ENCODE measurements at regions not wholly inside any gene's neighbourhood (a gene's known extent, or its start where the extent isn't known, plus 50 kb on each side); places are given as distances from the start of the nearest gene placed in this dataset.
"Not testable (repeated sequence)": the region's sequence is repeated elsewhere in the genome, so short reads cannot be mapped to it uniquely, and the experiment has no call there.

DNA sequence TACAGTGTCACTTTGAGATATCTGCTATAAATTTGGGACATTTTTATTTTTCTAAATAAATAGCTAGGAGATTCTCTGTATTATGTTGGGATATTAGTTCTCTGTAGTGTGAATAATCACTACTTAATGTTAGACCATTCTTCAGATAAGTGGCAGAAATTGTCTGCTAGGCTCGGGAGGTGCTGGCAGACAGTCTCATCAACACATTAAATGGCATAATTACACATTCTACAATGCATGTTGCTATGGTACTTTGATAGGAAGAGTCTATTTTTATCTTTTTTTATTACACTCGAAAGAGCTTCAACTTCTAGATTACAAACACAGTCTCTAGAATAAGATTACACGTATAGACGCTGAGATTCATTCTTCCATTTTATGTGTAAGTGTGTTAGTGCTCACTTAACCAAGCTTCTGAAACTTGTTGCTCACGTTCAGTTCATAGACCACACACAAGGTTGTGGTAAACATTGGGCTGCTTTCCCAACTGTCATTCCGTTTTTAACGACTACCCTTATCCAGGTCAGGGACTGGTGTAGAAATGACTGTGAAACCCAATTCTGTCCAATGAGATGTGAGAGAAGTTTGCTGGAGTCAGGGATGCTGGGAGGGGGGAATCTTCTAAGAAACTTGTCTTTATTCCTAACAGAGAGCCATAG is 78.6 kb downstream of the TPBG start:
- DNase-seq (ENCODE audit: low read depth) = no peak
- TF ChIP-seq, protein P1, sequence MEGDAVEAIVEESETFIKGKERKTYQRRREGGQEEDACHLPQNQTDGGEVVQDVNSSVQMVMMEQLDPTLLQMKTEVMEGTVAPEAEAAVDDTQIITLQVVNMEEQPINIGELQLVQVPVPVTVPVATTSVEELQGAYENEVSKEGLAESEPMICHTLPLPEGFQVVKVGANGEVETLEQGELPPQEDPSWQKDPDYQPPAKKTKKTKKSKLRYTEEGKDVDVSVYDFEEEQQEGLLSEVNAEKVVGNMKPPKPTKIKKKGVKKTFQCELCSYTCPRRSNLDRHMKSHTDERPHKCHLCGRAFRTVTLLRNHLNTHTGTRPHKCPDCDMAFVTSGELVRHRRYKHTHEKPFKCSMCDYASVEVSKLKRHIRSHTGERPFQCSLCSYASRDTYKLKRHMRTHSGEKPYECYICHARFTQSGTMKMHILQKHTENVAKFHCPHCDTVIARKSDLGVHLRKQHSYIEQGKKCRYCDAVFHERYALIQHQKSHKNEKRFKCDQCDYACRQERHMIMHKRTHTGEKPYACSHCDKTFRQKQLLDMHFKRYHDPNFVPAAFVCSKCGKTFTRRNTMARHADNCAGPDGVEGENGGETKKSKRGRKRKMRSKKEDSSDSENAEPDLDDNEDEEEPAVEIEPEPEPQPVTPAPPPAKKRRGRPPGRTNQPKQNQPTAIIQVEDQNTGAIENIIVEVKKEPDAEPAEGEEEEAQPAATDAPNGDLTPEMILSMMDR (IDR thresholded peaks at IDR 0.05; ENCODE audit: insufficient read depth, low read depth, low read length, missing control alignments) = no peak
- no peak overlapping the region for H3K4me3 ChIP-seq (ENCODE audit: low read length)

DNA sequence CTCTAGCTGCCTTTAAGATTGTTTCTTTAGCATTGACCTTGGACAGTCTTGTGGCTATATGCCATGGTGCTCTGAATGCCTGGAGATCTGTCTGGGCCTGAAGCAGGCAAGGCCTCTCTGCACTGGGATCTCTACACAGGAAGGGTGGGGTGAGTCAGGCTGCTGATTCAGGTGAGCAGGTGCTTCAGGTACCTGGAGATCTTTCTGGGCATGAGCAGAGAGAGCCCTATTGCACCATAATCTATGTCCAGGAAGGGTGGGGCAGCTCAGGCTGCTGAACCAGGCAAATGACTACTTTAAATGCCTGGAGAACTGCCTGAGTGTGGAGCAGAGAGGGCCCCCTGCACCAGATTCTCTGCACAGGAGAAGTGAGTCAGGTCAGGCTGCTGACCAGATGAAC is 94.5 kb downstream of the TPBG start:
- DNase-seq (ENCODE audit: low read depth) = peak; percentile 99
- no peak overlapping the region for H3K4me3 ChIP-seq (ENCODE audit: low read length)
- TF ChIP-seq, protein P1 (IDR thresholded peaks at IDR 0.05; ENCODE audit: insufficient read depth, low read depth, low read length, missing control alignments) = no peak

DNA sequence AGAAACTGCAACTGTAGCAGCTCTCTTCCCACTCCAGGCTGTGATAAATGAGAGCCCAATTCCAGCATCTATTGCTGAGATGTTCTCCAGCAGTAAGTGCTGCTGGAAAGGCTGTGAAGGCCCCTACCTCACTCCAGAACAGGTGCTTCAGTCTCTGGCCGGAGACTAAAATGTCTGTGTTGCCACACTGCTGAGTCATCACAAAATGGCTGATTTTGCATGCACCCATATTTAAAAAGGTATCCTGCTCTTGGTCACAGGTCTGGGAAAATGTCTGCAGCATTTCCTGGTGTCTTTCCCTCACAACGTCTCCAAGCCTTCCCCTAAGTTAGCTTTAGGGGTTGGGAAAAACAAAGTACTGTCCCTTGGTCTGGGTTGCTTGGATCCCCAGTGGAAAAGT is 95.1 kb downstream of the TPBG start:
- peak; percentile 32 for DNase-seq (ENCODE audit: low read depth)
- TF ChIP-seq, protein P1 (IDR thresholded peaks at IDR 0.05; ENCODE audit: insufficient read depth, low read depth, low read length, missing control alignments) = no peak
- H3K4me3 ChIP-seq (ENCODE audit: low read length) = no peak overlapping the region

DNA sequence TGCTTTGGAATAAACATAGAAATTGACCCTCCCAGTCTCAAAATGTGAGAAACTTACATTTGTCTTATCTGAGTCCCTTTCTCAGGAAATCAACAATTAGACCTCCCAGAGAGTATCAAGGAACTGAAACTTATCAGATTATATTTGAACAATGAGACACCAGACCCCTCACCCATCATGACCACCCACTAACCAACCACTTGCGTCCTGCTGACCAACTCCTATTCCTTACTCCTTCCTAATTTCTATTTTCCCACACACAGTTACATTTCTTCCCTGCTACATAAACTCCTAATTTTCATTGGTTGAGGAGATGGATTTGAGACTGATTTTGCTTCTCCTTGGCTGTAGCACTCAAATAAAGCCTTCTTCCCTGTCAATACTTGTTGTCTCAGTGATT is 97.9 kb downstream of the TPBG start:
- TF ChIP-seq, protein P1 (IDR thresholded peaks at IDR 0.05; ENCODE audit: insufficient read depth, low read depth, low read length, missing control alignments) = no peak
- H3K4me3 ChIP-seq (ENCODE audit: low read length) = no peak overlapping the region
- no peak for DNase-seq (ENCODE audit: low read depth)

DNA sequence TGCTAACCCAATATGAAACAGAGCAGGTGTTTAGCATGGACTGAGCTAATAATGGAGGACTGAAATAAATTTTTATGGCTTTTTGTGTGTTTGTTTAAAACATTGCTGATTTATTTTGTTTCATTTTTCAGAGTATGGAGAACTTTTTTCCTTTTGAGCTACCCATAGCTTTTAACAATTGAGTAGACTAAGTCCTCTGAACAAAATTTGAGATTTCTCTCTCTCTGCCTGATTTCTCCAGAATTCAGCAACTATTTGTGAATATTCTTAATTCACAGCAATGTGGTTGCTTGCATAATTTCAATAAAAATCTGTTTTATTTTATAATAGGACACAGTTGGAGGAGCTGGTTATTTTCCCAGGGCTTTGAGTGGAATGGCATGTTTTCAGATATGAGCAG is 103.7 kb downstream of the TPBG start:
- TF ChIP-seq, protein P1 (IDR thresholded peaks at IDR 0.05; ENCODE audit: insufficient read depth, low read depth, low read length, missing control alignments) = no peak
- H3K4me3 ChIP-seq (ENCODE audit: low read length) = no peak overlapping the region
- DNase-seq (ENCODE audit: low read depth) = no peak

DNA sequence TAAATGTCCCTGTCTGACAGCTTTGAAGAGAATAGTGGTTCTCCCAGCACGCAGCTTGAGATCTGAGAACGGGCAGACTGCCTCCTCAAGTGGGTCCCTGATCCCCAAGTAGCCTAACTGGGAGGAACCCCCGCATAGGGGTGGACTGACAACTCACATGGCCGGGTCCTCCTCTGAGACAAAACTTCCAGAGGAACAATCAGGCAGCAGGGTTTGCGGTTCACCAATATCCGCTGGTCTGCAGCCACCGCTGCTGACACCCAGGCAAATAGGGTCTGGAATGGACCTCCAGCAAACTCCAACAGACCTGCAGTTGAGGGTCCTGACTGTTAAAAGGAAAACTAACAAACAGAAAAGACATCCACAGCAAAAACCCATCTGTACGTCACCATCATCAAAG is 106.5 kb downstream of the TPBG start:
- not testable (repeated sequence) for DNase-seq (ENCODE audit: low read depth); H3K4me3 ChIP-seq (ENCODE audit: low read length)

DNA sequence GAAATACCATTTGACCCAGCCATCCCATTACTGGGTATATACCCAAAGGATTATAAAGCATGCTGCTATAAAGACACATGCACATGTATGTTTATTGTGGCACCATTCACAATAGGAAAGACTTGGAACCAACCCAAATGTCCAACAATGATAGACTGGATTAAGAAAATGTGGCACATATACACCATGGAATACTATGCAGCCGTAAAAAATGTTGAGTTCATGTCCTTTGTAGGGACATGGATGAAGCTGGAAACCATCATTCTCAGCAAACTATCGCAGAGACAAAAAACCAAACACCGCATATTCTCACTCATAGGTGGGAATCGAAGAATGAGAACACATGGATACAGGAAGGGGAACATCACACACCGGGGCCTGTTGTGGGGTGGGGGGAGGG is 111.5 kb downstream of the TPBG start:
- H3K4me3 ChIP-seq (ENCODE audit: low read length); DNase-seq (ENCODE audit: low read depth): not testable (repeated sequence)

DNA sequence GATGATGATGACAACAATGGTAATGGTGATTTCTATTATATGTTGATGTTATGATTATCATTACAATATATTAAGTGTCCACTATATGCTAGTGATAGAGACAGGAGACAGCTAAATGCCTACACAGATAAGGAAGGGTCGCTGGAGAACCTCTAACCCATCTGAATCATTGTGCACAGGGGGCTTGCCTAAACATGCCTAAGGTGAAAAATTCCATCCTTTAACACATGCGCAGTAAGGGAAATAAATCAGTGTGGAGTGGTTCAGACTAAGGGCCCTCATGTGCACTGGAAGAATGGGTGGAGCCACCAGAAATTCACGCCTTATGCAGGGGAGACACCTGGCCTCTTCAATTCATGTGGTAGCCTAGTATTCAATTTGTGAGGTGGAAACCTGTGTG is 120.4 kb downstream of the TPBG start:
- DNase-seq (ENCODE audit: low read depth) = peak; percentile 36
- TF ChIP-seq, protein P1 (IDR thresholded peaks at IDR 0.05; ENCODE audit: insufficient read depth, low read depth, low read length, missing control alignments) = no peak
- no peak overlapping the region for H3K4me3 ChIP-seq (ENCODE audit: low read length)

Measured in epithelial cell of esophagus (primary cell).